K562 (cell line): ENCODE measurements at regions not wholly inside any gene's neighbourhood (a gene's known extent, or its start where the extent isn't known, plus 50 kb on each side); places are given as distances from the start of the nearest gene placed in this dataset.

Experiments
- ATF2 ChIP-seq: sonication (generic); formaldehyde crosslinking; IDR thresholded peaks from 2 replicates; pipeline ENCODE4 v1.8.1; 2022; ENCODE audit warnings: missing genetic modification reagents
- CREB5 ChIP-seq: fragments of 250-450 bp; sonication (Bioruptor Pico); IDR thresholded peaks from 2 replicates; pipeline ENCODE4 v1.5.0; 2020; ENCODE audit warnings: mild to moderate bottlenecking
- HCFC1 ChIP-seq: IDR thresholded peaks from 2 replicates; pipeline ENCODE4 v1.6.1; 2012; ENCODE audit warnings: low read depth, low read length, improper control_type of control experiment
- HDAC6 ChIP-seq: IDR thresholded peaks from 2 replicates; pipeline ENCODE4 v1.6.1; 2012; ENCODE audit warnings: low read depth, mild to moderate bottlenecking, control low read depth, inconsistent platforms, low read length, moderate library complexity
- SAFB2 ChIP-seq: fragments of 200-400 bp; formaldehyde crosslinking; IDR thresholded peaks from 2 replicates; pipeline ENCODE4 v1.6.1; 2018; ENCODE audit warnings: borderline replicate concordance, low read length, low read depth, moderate library complexity; ENCODE audit not compliant: severe bottlenecking
- ZBED1 ChIP-seq: IDR thresholded peaks from 2 replicates; pipeline ENCODE4 v1.6.1; 2014

GRCh38 chr12:58044966-58045365 is 103.6 kb downstream of the ATP23 start:
- TF ChIP-seq SAFB2: no peak
- TF ChIP-seq HDAC6: no peak
- TF ChIP-seq HCFC1: no peak
- no peak for TF ChIP-seq ZBED1
- TF ChIP-seq ATF2 (CRISPR knock-in tag): no peak
- no peak for TF ChIP-seq CREB5
